ENCODE measurements at regions not wholly inside any gene's neighbourhood (a gene's known extent, or its start where the extent isn't known, plus 50 kb on each side); places are given as distances from the start of the nearest gene placed in this dataset.
A peak's percentile ranks its signal among the peaks of the same experiment; 100 is the strongest.

GRCh38 chr6:165002358-165002757 is 307.0 kb downstream of the C6orf118 start:
- H3K36me3 ChIP-seq (ENCODE audit: control insufficient read depth in 1 of 2, insufficient read depth in 2 of 2, low read depth in 1 of 2, low read length in 2 of 2), result no peaks in the 10 kb centered on the region
- H2BK5ac ChIP-seq (ENCODE audit: low read depth, low read length, poor library complexity, severe bottlenecking), result no peak overlapping the region
- H3K4me2 ChIP-seq (ENCODE audit: low read length, poor library complexity, severe bottlenecking), result no peak overlapping the region
- no peak overlapping the region for H2AK5ac ChIP-seq (ENCODE audit: low read length, severe bottlenecking)
- H3K9me3 ChIP-seq (ENCODE audit: control insufficient read depth, low read length), result peaks cover 33% of the 10 kb centered on the region
- H3K9ac ChIP-seq (ENCODE audit: low read length), result no peak overlapping the region
- H3K14ac ChIP-seq (ENCODE audit: low read length in 2 of 2), result no peak overlapping the region
- WGBS, result 95% methylated on average over 3 of the region's 4 CpGs
- H3K27me3 ChIP-seq (ENCODE audit: control insufficient read depth in 1 of 2, insufficient read depth in 1 of 2, low read length in 2 of 2), result no peaks in the 10 kb centered on the region
- H2BK15ac ChIP-seq (ENCODE audit: low read depth, poor library complexity, severe bottlenecking), result no peak overlapping the region
- no peak overlapping the region for H2AFZ ChIP-seq (ENCODE audit: low read depth, low read length)
- no peak overlapping the region for H3K4ac ChIP-seq (ENCODE audit: low read depth in 1 of 2, low read length in 2 of 2)
- H2BK12ac ChIP-seq (ENCODE audit: low read length in 2 of 2), result no peak overlapping the region
- H2BK120ac ChIP-seq (ENCODE audit: low read depth, low read length), result no peak overlapping the region
- no peak overlapping the region for H4K91ac ChIP-seq (ENCODE audit: low read length)
- DNase-seq, result no peak
- no peak overlapping the region for H3K4me3 ChIP-seq (ENCODE audit: insufficient read depth in 1 of 2, low read depth in 1 of 2, low read length in 2 of 2)
- no peak overlapping the region for H3K18ac ChIP-seq (ENCODE audit: low read depth in 1 of 2, low read length in 2 of 2)
- H4K8ac ChIP-seq (ENCODE audit: low read length), result no peak overlapping the region
- H3K4me1 ChIP-seq (ENCODE audit: control insufficient read depth, insufficient read depth, low read depth, low read length), result no peaks in the 10 kb centered on the region
- H3K79me1 ChIP-seq (replicated peaks; ENCODE audit: low read length, poor library complexity, severe bottlenecking), result no peaks in the 10 kb centered on the region
- no peak overlapping the region for H3K27ac ChIP-seq (ENCODE audit: low read length, poor library complexity, severe bottlenecking)
- no peak overlapping the region for H3K23ac ChIP-seq (ENCODE audit: low read length in 2 of 2)

GRCh38 chr6:165001502-165002157 is 307.8 kb downstream of the C6orf118 start:
- Histone ChIP-seq H2BK15ac (ENCODE audit: low read depth, poor library complexity, severe bottlenecking) (no peak overlapping the region), H3K27ac (ENCODE audit: low read length, poor library complexity, severe bottlenecking) (no peak overlapping the region), H3K23ac (ENCODE audit: low read length in 2 of 2) (no peak overlapping the region), H2AK5ac (ENCODE audit: low read length, severe bottlenecking) (no peak overlapping the region), H3K4me3 (ENCODE audit: insufficient read depth in 1 of 2, low read depth in 1 of 2, low read length in 2 of 2) (no peak overlapping the region), H3K14ac (ENCODE audit: low read length in 2 of 2) (no peak overlapping the region), H2AFZ (ENCODE audit: low read depth, low read length) (no peak overlapping the region), H2BK5ac (ENCODE audit: low read depth, low read length, poor library complexity, severe bottlenecking) (no peak overlapping the region), H2BK12ac (ENCODE audit: low read length in 2 of 2) (no peak overlapping the region), H3K27me3 (ENCODE audit: control insufficient read depth in 1 of 2, insufficient read depth in 1 of 2, low read length in 2 of 2) (no peaks in the 10 kb centered on the region), H3K4me2 (ENCODE audit: low read length, poor library complexity, severe bottlenecking) (no peak overlapping the region), H4K8ac (ENCODE audit: low read length) (peak overlapping the region; percentile 60), H3K4me1 (ENCODE audit: control insufficient read depth, insufficient read depth, low read depth, low read length) (no peaks in the 10 kb centered on the region), H3K4ac (ENCODE audit: low read depth in 1 of 2, low read length in 2 of 2) (no peak overlapping the region), H2BK120ac (ENCODE audit: low read depth, low read length) (no peak overlapping the region), H3K9ac (ENCODE audit: low read length) (no peak overlapping the region), H3K18ac (ENCODE audit: low read depth in 1 of 2, low read length in 2 of 2) (no peak overlapping the region), H3K36me3 (ENCODE audit: control insufficient read depth in 1 of 2, insufficient read depth in 2 of 2, low read depth in 1 of 2, low read length in 2 of 2) (no peaks in the 10 kb centered on the region), H4K91ac (ENCODE audit: low read length) (no peak overlapping the region), H3K9me3 (ENCODE audit: control insufficient read depth, low read length) (peaks cover 29% of the 10 kb centered on the region), H3K79me1 (replicated peaks; ENCODE audit: low read length, poor library complexity, severe bottlenecking) (no peaks in the 10 kb centered on the region)
- no peak for DNase-seq
- WGBS, result 97% methylated on average over 26 of the region's 33 CpGs

DNA sequence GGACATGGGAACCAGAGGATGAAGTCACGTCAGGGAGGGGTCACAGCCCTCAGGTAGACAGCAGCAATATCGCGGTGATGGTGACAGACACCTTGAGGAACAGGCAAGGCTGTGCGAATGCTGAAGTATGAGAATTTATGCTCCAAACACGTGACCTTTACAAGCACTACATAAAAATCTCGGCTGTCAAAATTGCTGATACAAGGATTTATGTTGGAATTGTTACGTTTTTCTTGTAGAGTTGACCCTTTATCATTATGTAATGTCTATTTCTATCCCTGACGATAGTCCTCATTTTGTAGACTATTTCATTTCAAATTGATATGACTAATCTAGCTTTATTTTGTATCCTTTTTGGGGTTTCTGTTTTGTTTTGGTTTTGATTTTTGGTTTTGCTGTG is 311.1 kb downstream of the C6orf118 start:
- H4K8ac ChIP-seq (ENCODE audit: low read length), result no peak overlapping the region
- no peak overlapping the region for H3K27ac ChIP-seq (ENCODE audit: low read length, poor library complexity, severe bottlenecking)
- H2BK15ac ChIP-seq (ENCODE audit: low read depth, poor library complexity, severe bottlenecking), result no peak overlapping the region
- 99% methylated on average over 4 of the region's 8 CpGs for WGBS
- no peak for DNase-seq
- H3K4me1 ChIP-seq (ENCODE audit: control insufficient read depth, insufficient read depth, low read depth, low read length), result no peaks in the 10 kb centered on the region
- no peak overlapping the region for H2BK12ac ChIP-seq (ENCODE audit: low read length in 2 of 2)
- H2BK120ac ChIP-seq (ENCODE audit: low read depth, low read length), result no peak overlapping the region
- no peaks in the 10 kb centered on the region for H3K79me1 ChIP-seq (replicated peaks; ENCODE audit: low read length, poor library complexity, severe bottlenecking)
- peaks cover 10% of the 10 kb centered on the region for H3K9me3 ChIP-seq (ENCODE audit: control insufficient read depth, low read length)
- no peak overlapping the region for H3K9ac ChIP-seq (ENCODE audit: low read length)
- no peak overlapping the region for H3K14ac ChIP-seq (ENCODE audit: low read length in 2 of 2)
- H2AFZ ChIP-seq (ENCODE audit: low read depth, low read length), result no peak overlapping the region
- H3K23ac ChIP-seq (ENCODE audit: low read length in 2 of 2), result no peak overlapping the region
- no peak overlapping the region for H3K4me3 ChIP-seq (ENCODE audit: insufficient read depth in 1 of 2, low read depth in 1 of 2, low read length in 2 of 2)
- no peak overlapping the region for H3K4me2 ChIP-seq (ENCODE audit: low read length, poor library complexity, severe bottlenecking)
- no peak overlapping the region for H4K91ac ChIP-seq (ENCODE audit: low read length)
- H2AK5ac ChIP-seq (ENCODE audit: low read length, severe bottlenecking), result no peak overlapping the region
- H3K27me3 ChIP-seq (ENCODE audit: control insufficient read depth in 1 of 2, insufficient read depth in 1 of 2, low read length in 2 of 2), result no peaks in the 10 kb centered on the region
- H3K18ac ChIP-seq (ENCODE audit: low read depth in 1 of 2, low read length in 2 of 2), result no peak overlapping the region
- H3K36me3 ChIP-seq (ENCODE audit: control insufficient read depth in 1 of 2, insufficient read depth in 2 of 2, low read depth in 1 of 2, low read length in 2 of 2), result no peaks in the 10 kb centered on the region
- H2BK5ac ChIP-seq (ENCODE audit: low read depth, low read length, poor library complexity, severe bottlenecking), result no peak overlapping the region
- no peak overlapping the region for H3K4ac ChIP-seq (ENCODE audit: low read depth in 1 of 2, low read length in 2 of 2)

GRCh38 chr6:164996838-164997237 is 312.6 kb downstream of the C6orf118 start:
- H4K91ac ChIP-seq (ENCODE audit: low read length), result no peak overlapping the region
- H2AK5ac ChIP-seq (ENCODE audit: low read length, severe bottlenecking), result no peak overlapping the region
- H4K8ac ChIP-seq (ENCODE audit: low read length), result no peak overlapping the region
- no peak overlapping the region for H3K4ac ChIP-seq (ENCODE audit: low read depth in 1 of 2, low read length in 2 of 2)
- no peaks in the 10 kb centered on the region for H3K4me1 ChIP-seq (ENCODE audit: control insufficient read depth, insufficient read depth, low read depth, low read length)
- no peak overlapping the region for H2BK12ac ChIP-seq (ENCODE audit: low read length in 2 of 2)
- no peak overlapping the region for H3K4me3 ChIP-seq (ENCODE audit: insufficient read depth in 1 of 2, low read depth in 1 of 2, low read length in 2 of 2)
- no peak overlapping the region for H3K27ac ChIP-seq (ENCODE audit: low read length, poor library complexity, severe bottlenecking)
- no peak overlapping the region for H2BK15ac ChIP-seq (ENCODE audit: low read depth, poor library complexity, severe bottlenecking)
- no peaks in the 10 kb centered on the region for H3K36me3 ChIP-seq (ENCODE audit: control insufficient read depth in 1 of 2, insufficient read depth in 2 of 2, low read depth in 1 of 2, low read length in 2 of 2)
- no peak for DNase-seq
- no peaks in the 10 kb centered on the region for H3K27me3 ChIP-seq (ENCODE audit: control insufficient read depth in 1 of 2, insufficient read depth in 1 of 2, low read length in 2 of 2)
- H3K4me2 ChIP-seq (ENCODE audit: low read length, poor library complexity, severe bottlenecking), result no peak overlapping the region
- H3K23ac ChIP-seq (ENCODE audit: low read length in 2 of 2), result no peak overlapping the region
- H3K18ac ChIP-seq (ENCODE audit: low read depth in 1 of 2, low read length in 2 of 2), result no peak overlapping the region
- 45% methylated on average over 6 of the region's 6 CpGs for WGBS
- H3K14ac ChIP-seq (ENCODE audit: low read length in 2 of 2), result no peak overlapping the region
- H3K9me3 ChIP-seq (ENCODE audit: control insufficient read depth, low read length), result peaks cover 3% of the 10 kb centered on the region
- no peak overlapping the region for H2AFZ ChIP-seq (ENCODE audit: low read depth, low read length)
- no peak overlapping the region for H2BK120ac ChIP-seq (ENCODE audit: low read depth, low read length)
- H3K79me1 ChIP-seq (replicated peaks; ENCODE audit: low read length, poor library complexity, severe bottlenecking), result no peaks in the 10 kb centered on the region
- H2BK5ac ChIP-seq (ENCODE audit: low read depth, low read length, poor library complexity, severe bottlenecking), result no peak overlapping the region
- H3K9ac ChIP-seq (ENCODE audit: low read length), result no peak overlapping the region
